ENCODE measurements at regions not wholly inside any gene's neighbourhood (a gene's known extent, or its start where the extent isn't known, plus 50 kb on each side); places are given as distances from the start of the nearest gene placed in this dataset.
"Not testable (repeated sequence)": the region's sequence is repeated elsewhere in the genome, so short reads cannot be mapped to it uniquely, and the experiment has no call there.

- H3K27ac ChIP-seq (ENCODE audit: insufficient read depth, low read depth, low read length, poor library complexity, severe bottlenecking): no peak overlapping the region
- H3K4me1 ChIP-seq (ENCODE audit: control insufficient read depth, insufficient read depth, low read length): no peaks in the 10 kb centered on the region
- no peak overlapping the region for H3K4me3 ChIP-seq (ENCODE audit: insufficient read depth, low read depth, low read length)
- H3K9me3 ChIP-seq (ENCODE audit: control insufficient read depth, low read length): no peaks in the 10 kb centered on the region
- H3K27me3 ChIP-seq (ENCODE audit: control insufficient read depth, insufficient read depth, low read length, poor library complexity, severe bottlenecking): no peaks in the 10 kb centered on the region
- 77 to 82% methylated on average over 1 of the region's 1 CpG for WGBS, 2 experiments
- H3K36me3 ChIP-seq (ENCODE audit: control insufficient read depth, insufficient read depth, low read length): no peaks in the 10 kb centered on the region
Measured at GRCh38 chr1:157399984-157400382, 152.3 kb downstream of the FCRL5 start.

GRCh38 chr1:157399343-157399983 lies 152.9 kb downstream of the FCRL5 start:
- 63 to 66% methylated on average over 3 of the region's 3 CpGs for WGBS, 2 experiments
- Histone ChIP-seq H3K36me3 (ENCODE audit: control insufficient read depth, insufficient read depth, low read length) (no peaks in the 10 kb centered on the region), H3K27ac (ENCODE audit: insufficient read depth, low read depth, low read length, poor library complexity, severe bottlenecking) (no peak overlapping the region), H3K27me3 (ENCODE audit: control insufficient read depth, insufficient read depth, low read length, poor library complexity, severe bottlenecking) (no peaks in the 10 kb centered on the region), H3K4me1 (ENCODE audit: control insufficient read depth, insufficient read depth, low read length) (no peaks in the 10 kb centered on the region), H3K9me3 (ENCODE audit: control insufficient read depth, low read length) (no peaks in the 10 kb centered on the region), H3K4me3 (ENCODE audit: insufficient read depth, low read depth, low read length) (no peak overlapping the region)

- Histone ChIP-seq H3K9me3 (ENCODE audit: control insufficient read depth, low read length) (no peaks in the 10 kb centered on the region), H3K4me3 (ENCODE audit: insufficient read depth, low read depth, low read length) (no peak overlapping the region), H3K27me3 (ENCODE audit: control insufficient read depth, insufficient read depth, low read length, poor library complexity, severe bottlenecking) (no peaks in the 10 kb centered on the region), H3K4me1 (ENCODE audit: control insufficient read depth, insufficient read depth, low read length) (no peaks in the 10 kb centered on the region), H3K36me3 (ENCODE audit: control insufficient read depth, insufficient read depth, low read length) (no peaks in the 10 kb centered on the region), H3K27ac (ENCODE audit: insufficient read depth, low read depth, low read length, poor library complexity, severe bottlenecking) (no peak overlapping the region)
- WGBS, 2 experiments: 86 to 89% methylated on average over 6 of the region's 6 CpGs
Measured at GRCh38 chr1:157390651-157391050, 161.7 kb downstream of the FCRL5 start.

- H3K9me3 ChIP-seq (ENCODE audit: control insufficient read depth, low read length): no peaks in the 10 kb centered on the region
- no peak overlapping the region for H3K4me3 ChIP-seq (ENCODE audit: insufficient read depth, low read depth, low read length)
- H3K27me3 ChIP-seq (ENCODE audit: control insufficient read depth, insufficient read depth, low read length, poor library complexity, severe bottlenecking): no peaks in the 10 kb centered on the region
- no peak overlapping the region for H3K27ac ChIP-seq (ENCODE audit: insufficient read depth, low read depth, low read length, poor library complexity, severe bottlenecking)
- no peaks in the 10 kb centered on the region for H3K4me1 ChIP-seq (ENCODE audit: control insufficient read depth, insufficient read depth, low read length)
- no peaks in the 10 kb centered on the region for H3K36me3 ChIP-seq (ENCODE audit: control insufficient read depth, insufficient read depth, low read length)
Measured at GRCh38 chr1:157388057-157388456, 164.3 kb downstream of the FCRL5 start.

GRCh38 chr1:157384258-157384657 lies 168.1 kb downstream of the FCRL5 start:
- no peaks in the 10 kb centered on the region for H3K9me3 ChIP-seq (ENCODE audit: control insufficient read depth, low read length)
- WGBS, 2 experiments: 57 to 62% methylated on average over 1 to 2 of the region's 2 CpGs
- H3K4me1 ChIP-seq (ENCODE audit: control insufficient read depth, insufficient read depth, low read length): no peaks in the 10 kb centered on the region
- no peaks in the 10 kb centered on the region for H3K27me3 ChIP-seq (ENCODE audit: control insufficient read depth, insufficient read depth, low read length, poor library complexity, severe bottlenecking)
- H3K27ac ChIP-seq (ENCODE audit: insufficient read depth, low read depth, low read length, poor library complexity, severe bottlenecking): no peak overlapping the region
- no peaks in the 10 kb centered on the region for H3K36me3 ChIP-seq (ENCODE audit: control insufficient read depth, insufficient read depth, low read length)
- no peak overlapping the region for H3K4me3 ChIP-seq (ENCODE audit: insufficient read depth, low read depth, low read length)

- Histone ChIP-seq H3K4me3 (ENCODE audit: insufficient read depth, low read depth, low read length) (no peak overlapping the region), H3K27ac (ENCODE audit: insufficient read depth, low read depth, low read length, poor library complexity, severe bottlenecking) (no peak overlapping the region), H3K4me1 (ENCODE audit: control insufficient read depth, insufficient read depth, low read length) (no peaks in the 10 kb centered on the region), H3K9me3 (ENCODE audit: control insufficient read depth, low read length) (no peaks in the 10 kb centered on the region), H3K27me3 (ENCODE audit: control insufficient read depth, insufficient read depth, low read length, poor library complexity, severe bottlenecking) (no peaks in the 10 kb centered on the region), H3K36me3 (ENCODE audit: control insufficient read depth, insufficient read depth, low read length) (no peaks in the 10 kb centered on the region)
- WGBS, 2 experiments: 86% methylated on average over 1 of the region's 1 CpG; no CpG with 5 or more reads in 1 of the 2 experiments
Measured at GRCh38 chr1:157382351-157382750, 170.0 kb downstream of the FCRL5 start.

- Histone ChIP-seq H3K36me3 (ENCODE audit: control insufficient read depth, insufficient read depth, low read length) (no peaks in the 10 kb centered on the region), H3K4me1 (ENCODE audit: control insufficient read depth, insufficient read depth, low read length) (no peaks in the 10 kb centered on the region), H3K27ac (ENCODE audit: insufficient read depth, low read depth, low read length, poor library complexity, severe bottlenecking) (no peak overlapping the region), H3K4me3 (ENCODE audit: insufficient read depth, low read depth, low read length) (no peak overlapping the region), H3K27me3 (ENCODE audit: control insufficient read depth, insufficient read depth, low read length, poor library complexity, severe bottlenecking) (no peaks in the 10 kb centered on the region), H3K9me3 (ENCODE audit: control insufficient read depth, low read length) (no peaks in the 10 kb centered on the region)
- WGBS, 2 experiments: 89 to 91% methylated on average over 6 of the region's 6 CpGs
Measured at GRCh38 chr1:157380523-157380922, 171.8 kb downstream of the FCRL5 start.

- H3K27ac ChIP-seq (ENCODE audit: insufficient read depth, low read depth, low read length, poor library complexity, severe bottlenecking); H3K4me3 ChIP-seq (ENCODE audit: insufficient read depth, low read depth, low read length); H3K9me3 ChIP-seq (ENCODE audit: control insufficient read depth, low read length); H3K36me3 ChIP-seq (ENCODE audit: control insufficient read depth, insufficient read depth, low read length); H3K4me1 ChIP-seq (ENCODE audit: control insufficient read depth, insufficient read depth, low read length); H3K27me3 ChIP-seq (ENCODE audit: control insufficient read depth, insufficient read depth, low read length, poor library complexity, severe bottlenecking): not testable (repeated sequence)
- 27 to 34% methylated on average over 8 of the region's 8 CpGs for WGBS, 2 experiments
Measured at GRCh38 chr1:157377280-157377713, 175.0 kb downstream of the FCRL5 start.

- Histone ChIP-seq H3K4me1 (ENCODE audit: control insufficient read depth, insufficient read depth, low read length) (no peaks in the 10 kb centered on the region), H3K27me3 (ENCODE audit: control insufficient read depth, insufficient read depth, low read length, poor library complexity, severe bottlenecking) (no peaks in the 10 kb centered on the region), H3K9me3 (ENCODE audit: control insufficient read depth, low read length) (no peaks in the 10 kb centered on the region), H3K27ac (ENCODE audit: insufficient read depth, low read depth, low read length, poor library complexity, severe bottlenecking) (no peak overlapping the region), H3K4me3 (ENCODE audit: insufficient read depth, low read depth, low read length) (no peak overlapping the region), H3K36me3 (ENCODE audit: control insufficient read depth, insufficient read depth, low read length) (no peaks in the 10 kb centered on the region)
- WGBS, 2 experiments: 85 to 88% methylated on average over 1 to 2 of the region's 2 CpGs
Measured at GRCh38 chr1:157376681-157377080, 175.6 kb downstream of the FCRL5 start.

GRCh38 chr1:157372311-157372710 lies 180.0 kb downstream of the FCRL5 start:
- H3K4me3 ChIP-seq (ENCODE audit: insufficient read depth, low read depth, low read length); H3K9me3 ChIP-seq (ENCODE audit: control insufficient read depth, low read length); H3K36me3 ChIP-seq (ENCODE audit: control insufficient read depth, insufficient read depth, low read length); H3K27me3 ChIP-seq (ENCODE audit: control insufficient read depth, insufficient read depth, low read length, poor library complexity, severe bottlenecking); H3K4me1 ChIP-seq (ENCODE audit: control insufficient read depth, insufficient read depth, low read length); H3K27ac ChIP-seq (ENCODE audit: insufficient read depth, low read depth, low read length, poor library complexity, severe bottlenecking): not testable (repeated sequence)
- WGBS, 2 experiments: 54 to 80% methylated on average over 2 of the region's 2 CpGs

- Histone ChIP-seq H3K36me3 (ENCODE audit: control insufficient read depth, insufficient read depth, low read length) (no peaks in the 10 kb centered on the region), H3K9me3 (ENCODE audit: control insufficient read depth, low read length) (no peaks in the 10 kb centered on the region), H3K4me1 (ENCODE audit: control insufficient read depth, insufficient read depth, low read length) (no peaks in the 10 kb centered on the region), H3K27ac (ENCODE audit: insufficient read depth, low read depth, low read length, poor library complexity, severe bottlenecking) (no peak overlapping the region), H3K4me3 (ENCODE audit: insufficient read depth, low read depth, low read length) (no peak overlapping the region), H3K27me3 (ENCODE audit: control insufficient read depth, insufficient read depth, low read length, poor library complexity, severe bottlenecking) (no peaks in the 10 kb centered on the region)
- whole genome bisulfite sequencing, 2 experiments: 92% methylated on average over 3 of the region's 3 CpGs
Measured at GRCh38 chr1:157371826-157372225, 180.5 kb downstream of the FCRL5 start.
